Sigmoid colon (tissue), 6 donors: ENCODE measurements at regions not wholly inside any gene's neighbourhood (a gene's known extent, or its start where the extent isn't known, plus 50 kb on each side); places are given as distances from the start of the nearest gene placed in this dataset.

ENCODE experiments used
- DNase-seq: peaks from one replicate; pipeline ENCODE4 v3.0.0-alpha.2; 2019
- H3K27ac ChIP-seq, 4 donors: fragments of 200-600 bp; sonication (generic); one replicate each; pipeline ENCODE4 v1.5.1; 2016 to 2019; ENCODE audit warnings: mild to moderate bottlenecking in 1 of 4
- H3K27me3 ChIP-seq, 3 donors: fragments of 200-600 bp; sonication (generic); one replicate each; pipeline ENCODE4 v1.5.1; 2019; ENCODE audit warnings: mild to moderate bottlenecking in 1 of 3
- H3K36me3 ChIP-seq, 4 donors: fragments of 200-600 bp; sonication (generic); one replicate each; pipeline ENCODE4 v1.5.1; 2016 to 2019
- H3K4me1 ChIP-seq, 4 donors: fragments of 200-600 bp; sonication (generic); one replicate each; pipeline ENCODE4 v1.5.1; 2017 to 2019
- H3K4me3 ChIP-seq, 4 donors: fragments of 200-600 bp; sonication (generic); one replicate each; pipeline ENCODE4 v1.5.1; 2017 to 2019; ENCODE audit warnings: mild to moderate bottlenecking in 2 of 4, moderate library complexity in 1 of 4
- H3K9me3 ChIP-seq, 4 donors: fragments of 200-600 bp in 3 of 4; sonication (generic) in 3 of 4; one replicate each; pipeline versions ENCODE4 v1.5.1 to v1.6.1; 2013 to 2019
- EP300 ChIP-seq, 4 donors: sonication (generic); formaldehyde crosslinking; IDR thresholded peaks; one replicate each; pipeline ENCODE4 v1.6.1; 2017; ENCODE audit warnings: antibody characterized with exemption in 4 of 4
- POLR2A ChIP-seq, 2 donors: fragments of 450-650 bp; IDR thresholded peaks; one replicate each; pipeline ENCODE4 v1.6.1; 2016; ENCODE audit warnings: antibody characterized with exemption in 2 of 2, mild to moderate bottlenecking in 2 of 2, moderate library complexity in 2 of 2
- POLR2AphosphoS5 ChIP-seq, 4 donors: sonication (generic); formaldehyde crosslinking; IDR thresholded peaks; one replicate each; pipeline ENCODE4 v1.6.1; 2017; ENCODE audit warnings: antibody characterized with exemption in 4 of 4
- WGBS, 2 donors: extraction: QIAGEN DNeasy Blood & Tissue Kit; methylation state at CpG; one replicate each; pipeline ENCODE4 v1.1.7; 2013; 5-methylcytosine and 5-hydroxymethylcytosine counted together
- intact Hi-C: fragments of 100-400 bp; cut with DNase I; formaldehyde crosslinking; loops from one replicate; pipeline ENCODE4 v1.15.1; 2023
- TF ChIP-seq, protein P1 (sequence below), 4 experiments: fragments of 450-650 bp in 3 of 4; fragments of 200-600 bp in 1 of 4; IDR thresholded peaks; one replicate each; pipeline ENCODE4 v1.5.1; 2016 to 2019; ENCODE audit warnings: antibody characterized with exemption in 4 of 4, mild to moderate bottlenecking in 3 of 4, moderate library complexity in 2 of 4
- donor health status: healthy with polysubstance abuse.
- donor health status: healthy.

DNA sequence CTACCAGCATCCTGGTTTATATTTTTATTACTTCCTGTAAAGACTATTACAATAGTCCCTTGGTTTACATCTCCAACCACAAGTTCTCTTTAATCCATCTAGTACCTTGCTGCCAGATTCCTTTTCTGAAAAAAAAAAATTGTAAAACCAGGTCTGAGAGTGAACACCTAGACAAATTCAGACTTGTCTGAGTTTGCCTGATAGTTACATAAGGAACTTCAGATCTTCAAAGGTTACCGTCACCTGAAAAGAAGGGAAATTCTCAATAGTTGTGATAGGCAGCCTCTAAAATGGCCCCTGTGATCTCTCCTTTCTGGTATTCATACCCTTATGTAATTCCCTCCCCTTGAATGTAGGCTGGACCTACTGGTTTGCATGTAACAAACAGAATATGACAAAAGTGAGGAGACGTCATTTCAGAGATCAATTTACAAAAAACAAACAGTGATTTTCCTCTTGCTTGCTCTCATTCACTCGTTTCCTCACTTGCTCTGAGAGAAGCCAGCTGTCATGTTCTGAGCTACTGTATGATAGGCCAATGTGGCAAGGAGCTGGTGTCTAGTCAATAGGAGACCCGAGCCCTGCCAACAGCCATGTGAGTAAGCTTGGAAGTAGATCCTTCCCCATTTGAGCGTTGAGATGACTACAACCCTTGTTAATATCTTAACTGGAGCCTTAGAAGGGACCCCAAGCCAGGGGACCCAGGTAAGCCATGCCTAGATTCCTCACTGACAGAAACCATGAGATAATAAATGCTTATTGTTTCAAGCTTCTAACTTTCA lies 110.9 kb upstream of the LSM8 start:
- no peak for TF ChIP-seq EP300 (IDR thresholded peaks at IDR 0.05)
- no peak for TF ChIP-seq POLR2AphosphoS5 (IDR thresholded peaks at IDR 0.05)
- TF ChIP-seq, protein P1, sequence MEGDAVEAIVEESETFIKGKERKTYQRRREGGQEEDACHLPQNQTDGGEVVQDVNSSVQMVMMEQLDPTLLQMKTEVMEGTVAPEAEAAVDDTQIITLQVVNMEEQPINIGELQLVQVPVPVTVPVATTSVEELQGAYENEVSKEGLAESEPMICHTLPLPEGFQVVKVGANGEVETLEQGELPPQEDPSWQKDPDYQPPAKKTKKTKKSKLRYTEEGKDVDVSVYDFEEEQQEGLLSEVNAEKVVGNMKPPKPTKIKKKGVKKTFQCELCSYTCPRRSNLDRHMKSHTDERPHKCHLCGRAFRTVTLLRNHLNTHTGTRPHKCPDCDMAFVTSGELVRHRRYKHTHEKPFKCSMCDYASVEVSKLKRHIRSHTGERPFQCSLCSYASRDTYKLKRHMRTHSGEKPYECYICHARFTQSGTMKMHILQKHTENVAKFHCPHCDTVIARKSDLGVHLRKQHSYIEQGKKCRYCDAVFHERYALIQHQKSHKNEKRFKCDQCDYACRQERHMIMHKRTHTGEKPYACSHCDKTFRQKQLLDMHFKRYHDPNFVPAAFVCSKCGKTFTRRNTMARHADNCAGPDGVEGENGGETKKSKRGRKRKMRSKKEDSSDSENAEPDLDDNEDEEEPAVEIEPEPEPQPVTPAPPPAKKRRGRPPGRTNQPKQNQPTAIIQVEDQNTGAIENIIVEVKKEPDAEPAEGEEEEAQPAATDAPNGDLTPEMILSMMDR (IDR thresholded peaks at IDR 0.05) = no peak
- no peak for TF ChIP-seq POLR2A (IDR thresholded peaks at IDR 0.05)
- H3K9me3 ChIP-seq = no peaks in the 10 kb centered on the region
- intact Hi-C loops = no loop called here
- no peaks in the 10 kb centered on the region for H3K4me1 ChIP-seq
- no peaks in the 10 kb centered on the region for H3K27me3 ChIP-seq
- 51 to 64% methylated on average over 5 of the region's 5 CpGs for WGBS, 2 donors
- no peak for DNase-seq
- no peak overlapping the region for H3K4me3 ChIP-seq
- no peaks in the 10 kb centered on the region for H3K36me3 ChIP-seq
- H3K27ac ChIP-seq = no peak overlapping the region

DNA sequence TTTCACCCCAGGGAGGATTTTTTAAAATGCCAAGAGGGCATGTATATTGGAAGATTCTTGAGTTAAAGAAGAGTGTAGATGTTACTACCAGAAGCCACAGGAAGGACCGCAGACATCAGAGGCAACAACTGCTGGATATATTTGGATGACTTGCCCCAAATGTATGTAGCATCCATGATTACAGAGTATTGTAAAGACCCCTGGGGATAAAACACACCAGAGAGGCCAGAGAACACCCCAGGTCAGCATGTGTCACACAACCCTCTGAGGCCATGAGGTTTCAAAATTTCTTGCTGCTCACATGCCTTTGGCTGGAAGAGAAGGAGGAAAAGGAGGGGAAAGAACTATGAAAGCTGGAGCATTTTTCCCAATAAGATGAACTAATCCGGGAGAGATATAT lies 108.0 kb upstream of the LSM8 start:
- 97% methylated on average over 2 of the region's 2 CpGs for WGBS, 2 donors
- Histone ChIP-seq H3K9me3 (no peaks in the 10 kb centered on the region), H3K27ac (no peak overlapping the region), H3K4me3 (no peak overlapping the region), H3K36me3 (no peaks in the 10 kb centered on the region), H3K4me1 (no peaks in the 10 kb centered on the region), H3K27me3 (no peaks in the 10 kb centered on the region)
- intact Hi-C loops = no loop called here
- no peak for DNase-seq
- TF ChIP-seq POLR2AphosphoS5 (IDR thresholded peaks at IDR 0.05) = no peak
- TF ChIP-seq POLR2A (IDR thresholded peaks at IDR 0.05) = no peak
- TF ChIP-seq, protein P1 (IDR thresholded peaks at IDR 0.05) = no peak
- no peak for TF ChIP-seq EP300 (IDR thresholded peaks at IDR 0.05)

DNA sequence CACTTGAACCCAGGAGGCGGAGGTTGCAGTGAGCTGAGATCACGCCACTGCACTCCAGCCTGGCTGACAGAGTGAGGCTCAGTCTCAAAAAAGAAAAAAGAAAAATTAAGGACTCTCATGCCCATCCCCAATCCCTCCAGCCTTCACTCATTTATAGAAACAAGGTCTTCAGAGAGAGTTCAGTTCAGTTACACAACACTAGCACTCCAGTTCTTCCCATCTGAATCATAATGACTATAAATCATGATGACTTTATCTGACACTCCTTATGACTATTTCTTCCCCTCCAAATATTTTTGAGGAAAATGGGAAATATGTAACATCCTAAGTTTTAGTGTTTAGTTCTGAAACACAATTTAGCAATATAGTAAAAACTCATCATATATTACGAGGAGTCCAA lies 107.4 kb upstream of the LSM8 start:
- Histone ChIP-seq H3K27ac (no peak overlapping the region), H3K27me3 (no peaks in the 10 kb centered on the region), H3K9me3 (no peaks in the 10 kb centered on the region), H3K4me3 (no peak overlapping the region), H3K4me1 (no peaks in the 10 kb centered on the region), H3K36me3 (no peaks in the 10 kb centered on the region)
- DNase-seq = no peak
- 87 to 97% methylated on average over 3 of the region's 3 CpGs for WGBS, 2 donors
- TF ChIP-seq EP300 (IDR thresholded peaks at IDR 0.05) = no peak
- no peak for TF ChIP-seq POLR2A (IDR thresholded peaks at IDR 0.05)
- TF ChIP-seq POLR2AphosphoS5 (IDR thresholded peaks at IDR 0.05) = no peak
- TF ChIP-seq, protein P1 (IDR thresholded peaks at IDR 0.05) = no peak
- intact Hi-C loops = no loop called here

DNA sequence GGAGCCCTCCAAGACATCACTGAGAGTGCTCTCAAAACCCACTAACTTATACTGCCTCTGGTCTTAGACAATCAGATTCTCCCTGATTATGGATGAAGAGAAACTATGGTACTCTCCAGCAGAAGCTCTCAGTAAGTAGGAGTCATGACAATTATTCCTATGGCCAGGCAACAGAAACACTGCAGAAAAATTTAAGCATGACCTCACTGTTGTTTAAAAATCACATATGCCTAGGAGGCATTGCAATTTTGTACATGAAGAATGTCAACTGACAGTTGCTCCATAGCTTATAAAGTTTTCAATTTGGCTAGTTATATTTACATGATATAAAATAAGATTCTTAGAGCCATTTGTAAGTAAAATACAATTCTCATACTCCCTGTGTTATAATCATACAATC lies 105.9 kb upstream of the LSM8 start:
- Histone ChIP-seq H3K4me1 (no peaks in the 10 kb centered on the region), H3K27me3 (no peaks in the 10 kb centered on the region), H3K9me3 (no peaks in the 10 kb centered on the region), H3K27ac (no peak overlapping the region), H3K4me3 (no peak overlapping the region), H3K36me3 (no peaks in the 10 kb centered on the region)
- TF ChIP-seq, protein P1 (IDR thresholded peaks at IDR 0.05) = no peak
- TF ChIP-seq POLR2A (IDR thresholded peaks at IDR 0.05) (no peak), POLR2AphosphoS5 (IDR thresholded peaks at IDR 0.05) (no peak)
- DNase-seq = no peak
- intact Hi-C loops = no loop called here

DNA sequence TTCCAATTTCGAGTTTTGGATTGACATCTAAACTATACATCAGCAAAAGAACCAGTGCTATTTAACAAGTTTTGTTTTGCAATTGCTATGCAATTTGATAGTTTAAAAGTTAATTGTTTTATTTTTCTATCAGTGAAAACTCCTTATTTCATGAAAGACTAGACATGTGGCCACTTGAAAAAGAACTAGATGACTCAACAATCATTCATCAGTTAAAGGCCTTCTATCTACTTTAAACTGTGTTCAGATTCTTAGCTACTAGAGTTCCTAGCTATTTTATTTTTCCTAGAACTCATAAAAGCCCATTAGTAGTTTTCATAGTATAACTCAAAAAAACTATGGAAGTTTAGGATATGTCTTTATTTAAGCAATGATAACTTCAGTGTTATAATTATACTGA lies 104.6 kb upstream of the LSM8 start:
- H3K36me3 ChIP-seq = no peaks in the 10 kb centered on the region
- TF ChIP-seq, protein P1 (IDR thresholded peaks at IDR 0.05) = no peak
- TF ChIP-seq EP300 (IDR thresholded peaks at IDR 0.05) (no peak), POLR2A (IDR thresholded peaks at IDR 0.05) (no peak), POLR2AphosphoS5 (IDR thresholded peaks at IDR 0.05) (no peak)
- no peaks in the 10 kb centered on the region for H3K9me3 ChIP-seq
- H3K27me3 ChIP-seq = no peaks in the 10 kb centered on the region
- H3K4me3 ChIP-seq = no peak overlapping the region
- no peak for DNase-seq
- H3K4me1 ChIP-seq = no peaks in the 10 kb centered on the region
- intact Hi-C loops = no loop called here
- 88 to 90% methylated on average over 1 of the region's 1 CpG for WGBS, 2 donors
- no peak overlapping the region for H3K27ac ChIP-seq
